Fibroblast of skin of left biceps (primary cell): ENCODE measurements at regions not wholly inside any gene's neighbourhood (a gene's known extent, or its start where the extent isn't known, plus 50 kb on each side); places are given as distances from the start of the nearest gene placed in this dataset.
"Not testable (repeated sequence)": the region's sequence is repeated elsewhere in the genome, so short reads cannot be mapped to it uniquely, and the experiment has no call there.

Source experiments
- DNase-seq, 2 experiments: peaks; one replicate each; pipeline ENCODE4 v3.0.0-alpha.2; 2013; ENCODE audit warnings: low read depth in 2 of 2

GRCh38 chr6:76684875-76685274, 612.4 kb upstream of the IMPG1 start:
- no peak for DNase-seq

DNA sequence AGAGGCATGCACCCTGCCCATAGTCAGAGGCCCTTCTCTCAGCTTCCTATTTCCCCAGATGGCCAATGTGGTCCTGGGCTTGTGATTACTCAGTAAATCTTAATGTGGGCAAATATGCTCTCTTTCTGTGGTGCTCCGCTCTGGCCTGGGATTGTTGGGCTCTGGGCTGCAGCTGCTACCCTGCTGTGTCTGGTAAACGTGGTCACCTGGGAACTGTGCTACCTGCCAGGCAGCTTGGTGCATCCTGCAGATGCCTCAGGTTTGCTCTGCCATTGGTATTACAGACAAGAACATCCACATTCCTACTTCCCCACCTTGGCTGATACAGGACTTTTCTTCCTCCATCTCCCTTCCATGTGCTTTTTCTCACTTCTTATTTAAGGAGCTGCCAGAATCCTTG, 611.5 kb upstream of the IMPG1 start:
- no peak for DNase-seq

DNA sequence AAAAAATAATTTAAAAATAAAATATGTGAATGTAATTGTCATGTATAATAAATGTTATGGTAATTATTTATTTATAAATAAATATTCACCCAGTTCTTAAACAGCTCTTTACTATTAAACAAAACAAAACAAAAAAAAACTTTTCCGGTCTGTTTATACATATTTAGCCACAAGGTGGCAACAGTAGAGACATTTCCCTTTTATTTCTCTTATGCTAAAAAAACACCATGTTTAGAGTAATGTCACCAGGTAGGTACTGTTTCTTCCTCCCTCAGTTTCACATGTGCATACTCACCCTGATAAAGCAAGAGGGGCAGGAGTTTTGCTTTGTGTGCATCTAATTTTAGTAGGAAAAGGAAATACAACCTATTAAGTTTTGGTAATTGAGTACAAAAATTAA, 610.4 kb upstream of the IMPG1 start:
- DNase-seq: no peak

DNA sequence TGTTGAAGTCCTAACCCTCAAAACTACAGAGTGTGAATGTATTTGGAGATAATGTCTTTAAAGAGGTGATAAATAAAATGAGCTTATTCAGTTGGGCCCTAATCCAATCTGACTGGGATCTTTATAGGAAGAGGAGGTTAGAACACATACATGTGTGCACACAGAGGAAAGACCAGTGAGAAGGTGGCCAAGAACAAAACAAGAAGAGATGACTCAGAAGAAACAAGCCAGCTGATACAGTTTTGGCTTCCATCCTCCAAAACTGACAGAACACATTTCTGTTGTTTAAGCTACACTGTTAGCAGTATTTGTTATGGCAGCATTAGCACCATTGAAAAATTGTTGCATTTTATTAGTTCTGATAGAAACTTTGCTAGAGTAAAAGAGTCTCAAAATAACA, 609.3 kb upstream of the IMPG1 start:
- DNase-seq: no peak

- no peak for DNase-seq
Measured at GRCh38 chr6:76677017-76677416, 604.6 kb upstream of the IMPG1 start.

GRCh38 chr6:76671751-76672150, 599.3 kb upstream of the IMPG1 start:
- DNase-seq: no peak

GRCh38 chr6:76644231-76644630, 571.8 kb upstream of the IMPG1 start:
- no peak for DNase-seq

DNA sequence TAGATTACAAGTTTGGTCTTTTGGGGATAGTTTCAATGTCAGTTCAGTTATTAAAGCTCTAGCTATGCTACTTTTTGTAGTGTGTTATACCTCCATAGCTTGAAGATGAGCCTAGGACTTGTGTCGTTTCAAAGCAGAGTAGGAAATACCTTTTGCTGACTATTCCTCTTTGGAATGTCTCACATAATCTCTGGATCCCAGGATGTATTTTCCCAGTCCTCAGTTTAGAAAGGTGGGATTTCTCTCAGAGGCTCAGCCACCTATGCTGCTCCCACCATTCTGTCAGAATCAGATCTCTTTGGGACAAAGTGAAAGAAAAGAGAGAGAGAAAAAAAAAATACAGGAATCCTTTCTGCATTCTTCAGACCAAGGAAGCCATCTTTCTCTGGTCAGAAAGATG, 567.5 kb upstream of the IMPG1 start:
- DNase-seq: no peak

DNA sequence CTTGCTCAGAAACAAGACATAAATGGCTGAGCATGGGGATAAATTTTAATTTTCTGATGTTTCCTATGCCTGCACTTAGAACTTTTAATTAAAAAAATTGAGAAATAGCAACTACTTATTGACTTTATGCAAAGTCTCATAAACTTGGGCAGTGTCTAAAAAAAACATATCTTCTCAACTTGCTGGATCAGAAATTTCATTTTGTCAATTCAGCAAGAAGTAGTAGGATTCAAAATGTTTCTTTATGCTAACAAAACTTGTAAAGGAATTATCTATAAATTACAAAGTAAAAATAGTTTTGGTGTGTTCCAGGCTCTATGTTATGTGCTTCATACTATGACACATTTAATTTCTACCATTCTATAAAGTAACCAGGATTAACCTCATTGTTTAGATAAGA, 562.2 kb upstream of the IMPG1 start:
- DNase-seq: no peak

DNA sequence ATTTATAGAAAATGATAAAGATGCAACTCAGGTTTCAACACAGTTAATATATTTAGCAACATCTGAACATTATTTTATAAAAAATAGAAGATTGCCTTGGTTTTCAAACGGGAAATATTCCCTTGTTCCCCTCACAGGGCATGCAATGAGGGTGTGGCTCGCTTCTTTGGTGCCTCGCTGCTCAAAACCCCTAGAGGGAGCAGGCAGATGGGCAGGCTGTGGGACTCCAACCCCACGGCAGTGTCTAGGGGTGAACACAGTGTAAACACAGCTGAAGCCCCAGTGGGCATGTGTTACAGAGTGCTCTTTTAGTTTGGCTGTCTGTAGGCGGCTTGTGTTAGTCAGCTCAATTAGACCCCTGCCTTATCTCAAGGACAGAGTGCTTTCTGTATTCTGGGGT, 560.8 kb upstream of the IMPG1 start:
- DNase-seq: no peak

DNA sequence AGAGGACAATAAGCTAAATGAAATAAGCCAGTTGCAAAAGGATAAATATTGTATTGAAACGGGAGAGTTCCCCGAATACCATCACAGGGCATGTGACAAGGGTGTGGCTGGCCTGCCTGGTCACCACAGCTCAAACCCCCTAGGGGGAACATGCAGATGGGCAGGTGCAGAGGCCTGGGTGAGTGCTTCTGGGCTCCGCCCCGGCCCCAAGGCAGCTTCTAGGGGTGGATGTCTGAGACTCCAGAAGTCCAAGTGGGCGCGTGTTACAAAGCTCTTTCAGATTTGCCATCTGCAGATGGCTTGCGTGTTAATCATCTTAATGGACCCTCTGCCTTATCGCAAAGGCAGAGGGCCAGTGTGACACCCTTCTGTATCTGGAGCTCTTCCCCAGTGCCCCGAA, 559.2 kb upstream of the IMPG1 start:
- DNase-seq: no peak

GRCh38 chr6:76615395-76615794, 542.9 kb upstream of the IMPG1 start:
- no peak for DNase-seq

GRCh38 chr6:76612954-76613353, 540.5 kb upstream of the IMPG1 start:
- no peak for DNase-seq

GRCh38 chr6:76609160-76609559, 536.7 kb upstream of the IMPG1 start:
- no peak for DNase-seq

GRCh38 chr6:76594109-76594508, 521.6 kb upstream of the IMPG1 start:
- DNase-seq: no peak

- DNase-seq: no peak
Measured at GRCh38 chr6:76593668-76594067, 521.2 kb upstream of the IMPG1 start.

DNA sequence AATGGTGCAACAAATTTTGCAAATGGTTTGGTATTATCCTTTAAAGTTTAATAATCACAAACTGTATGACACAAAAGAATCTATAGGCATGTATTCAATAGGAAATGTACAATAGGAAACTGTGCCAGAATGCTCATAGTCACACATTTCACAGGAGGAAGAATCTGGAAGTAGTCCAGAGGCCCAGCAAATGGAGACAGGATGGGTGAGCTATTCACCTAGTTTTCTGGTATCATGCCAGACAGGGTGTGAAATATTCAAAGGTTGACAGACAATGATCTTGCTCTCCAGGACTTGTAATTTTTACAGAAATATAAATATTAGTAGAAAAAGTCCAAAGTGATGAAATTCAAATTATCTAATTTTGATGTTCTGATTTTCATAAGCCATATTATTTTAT, 520.1 kb upstream of the IMPG1 start:
- no peak for DNase-seq

GRCh38 chr6:76587271-76587670, 514.8 kb upstream of the IMPG1 start:
- DNase-seq: no peak

GRCh38 chr6:76584121-76584520, 511.7 kb upstream of the IMPG1 start:
- no peak for DNase-seq

- DNase-seq: no peak
Measured at GRCh38 chr6:76578746-76579145, 506.3 kb upstream of the IMPG1 start.

DNA sequence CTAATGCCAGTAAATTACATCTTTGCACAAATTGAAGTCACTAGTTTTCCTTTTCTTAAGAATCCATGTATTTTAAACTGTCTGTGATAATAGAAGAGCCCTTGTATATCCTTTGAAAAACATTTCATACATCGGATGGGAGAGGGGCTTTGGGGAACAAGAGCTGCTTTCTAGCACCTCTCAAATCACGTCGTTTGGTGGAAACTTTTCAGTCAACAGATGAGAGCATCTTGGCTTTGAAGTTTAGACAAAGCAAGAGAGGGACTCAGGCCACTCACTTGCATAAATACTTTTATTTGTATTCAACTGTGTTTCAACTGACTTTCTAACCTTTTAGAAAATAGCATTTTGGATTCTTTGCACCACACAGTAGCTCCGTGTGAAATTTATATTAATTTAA, 502.3 kb upstream of the IMPG1 start:
- DNase-seq: no peak

GRCh38 chr6:76565932-76566331, 493.5 kb upstream of the IMPG1 start:
- no peak for DNase-seq

- DNase-seq: not testable (repeated sequence)
Measured at GRCh38 chr6:76562371-76562770, 489.9 kb upstream of the IMPG1 start.

- not testable (repeated sequence) for DNase-seq
Measured at GRCh38 chr6:76560851-76561755, 488.6 kb upstream of the IMPG1 start.
